ENCODE measurements at regions not wholly inside any gene's neighbourhood (a gene's known extent, or its start where the extent isn't known, plus 50 kb on each side); places are given as distances from the start of the nearest gene placed in this dataset.

GRCh38 chr18:2281086-2281485, 290.2 kb downstream of the METTL4 start:
- no peak for DNase-seq (ENCODE audit: low read depth, low spot score)
- no peaks in the 10 kb centered on the region for H3K4me1 ChIP-seq (ENCODE audit: insufficient read depth, insufficient read length)
- no peaks in the 10 kb centered on the region for H3K9me3 ChIP-seq (ENCODE audit: insufficient read depth, low read length)
- H3K36me3 ChIP-seq (ENCODE audit: insufficient read depth, insufficient read length, low read length), result no peaks in the 10 kb centered on the region
- no peaks in the 10 kb centered on the region for H3K27me3 ChIP-seq (ENCODE audit: insufficient read depth, insufficient read length)
- TF ChIP-seq ZNF274 (IDR thresholded peaks at IDR 0.05; ENCODE audit: low read depth, low read length), result no peak
- no peak for TF ChIP-seq YY1 (IDR thresholded peaks at IDR 0.05; ENCODE audit: insufficient read depth, insufficient read length)
- no peak for TF ChIP-seq SUZ12 (IDR thresholded peaks at IDR 0.05; ENCODE audit: extremely low read depth, insufficient read depth, insufficient read length)
- no peak overlapping the region for H3K9ac ChIP-seq (ENCODE audit: insufficient read length, low read depth)
- H3K4me3 ChIP-seq (ENCODE audit: insufficient read length, low read depth), result no peak overlapping the region

GRCh38 chr18:2281523-2282199, 289.6 kb downstream of the METTL4 start:
- Histone ChIP-seq H3K9ac (ENCODE audit: insufficient read length, low read depth) (no peak overlapping the region), H3K27me3 (ENCODE audit: insufficient read depth, insufficient read length) (no peaks in the 10 kb centered on the region), H3K4me3 (ENCODE audit: insufficient read length, low read depth) (no peak overlapping the region), H3K4me1 (ENCODE audit: insufficient read depth, insufficient read length) (no peaks in the 10 kb centered on the region), H3K36me3 (ENCODE audit: insufficient read depth, insufficient read length, low read length) (no peaks in the 10 kb centered on the region), H3K9me3 (ENCODE audit: insufficient read depth, low read length) (no peaks in the 10 kb centered on the region)
- DNase-seq (ENCODE audit: low read depth, low spot score), result no peak
- TF ChIP-seq YY1 (IDR thresholded peaks at IDR 0.05; ENCODE audit: insufficient read depth, insufficient read length), result no peak
- no peak for TF ChIP-seq SUZ12 (IDR thresholded peaks at IDR 0.05; ENCODE audit: extremely low read depth, insufficient read depth, insufficient read length)
- TF ChIP-seq ZNF274 (IDR thresholded peaks at IDR 0.05; ENCODE audit: low read depth, low read length), result no peak

DNA sequence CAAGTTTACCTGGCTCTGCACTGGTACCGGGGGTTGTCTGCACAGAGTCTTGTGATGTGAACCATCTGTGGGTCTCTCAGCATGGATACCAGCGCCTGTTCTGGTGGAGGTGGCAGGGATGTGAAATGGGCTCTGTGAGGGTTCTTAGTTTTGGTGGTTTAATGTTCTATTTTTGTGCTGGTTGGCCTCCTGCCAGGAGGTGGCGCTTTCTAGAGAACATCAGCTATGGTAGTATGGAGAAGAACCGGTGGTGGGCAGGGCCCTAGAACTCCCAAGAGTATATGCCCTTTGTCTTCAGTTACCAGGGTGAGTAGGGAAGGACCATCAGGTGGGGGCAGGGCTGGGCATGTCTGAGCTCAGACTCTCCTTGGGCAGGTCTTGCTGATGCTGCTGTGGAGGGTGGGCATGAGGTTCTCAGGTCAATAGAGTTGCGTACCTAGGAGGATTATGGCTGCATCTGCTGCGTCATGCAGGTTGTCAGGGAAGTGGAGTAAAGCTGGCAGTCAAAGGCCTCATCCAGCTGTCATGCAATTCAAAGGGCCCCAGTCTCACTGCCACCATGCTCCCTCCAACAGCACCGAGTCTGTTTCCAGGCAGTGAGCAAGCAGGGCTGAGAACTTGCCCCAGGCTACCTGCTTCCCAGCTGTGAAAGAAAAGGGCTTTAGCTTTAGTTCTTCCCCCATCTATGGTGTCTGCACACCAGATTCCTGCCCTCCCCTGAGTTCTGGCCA, 278.0 kb downstream of the METTL4 start:
- no peak for TF ChIP-seq ZNF274 (IDR thresholded peaks at IDR 0.05; ENCODE audit: low read depth, low read length)
- no peak for TF ChIP-seq YY1 (IDR thresholded peaks at IDR 0.05; ENCODE audit: insufficient read depth, insufficient read length)
- no peak for TF ChIP-seq SUZ12 (IDR thresholded peaks at IDR 0.05; ENCODE audit: extremely low read depth, insufficient read depth, insufficient read length)
- no peaks in the 10 kb centered on the region for H3K9me3 ChIP-seq (ENCODE audit: insufficient read depth, low read length)
- H3K9ac ChIP-seq (ENCODE audit: insufficient read length, low read depth), result no peak overlapping the region
- no peaks in the 10 kb centered on the region for H3K36me3 ChIP-seq (ENCODE audit: insufficient read depth, insufficient read length, low read length)
- no peak for DNase-seq (ENCODE audit: low read depth, low spot score)
- H3K27me3 ChIP-seq (ENCODE audit: insufficient read depth, insufficient read length), result no peaks in the 10 kb centered on the region
- H3K4me3 ChIP-seq (ENCODE audit: insufficient read length, low read depth), result no peak overlapping the region
- no peaks in the 10 kb centered on the region for H3K4me1 ChIP-seq (ENCODE audit: insufficient read depth, insufficient read length)

DNA sequence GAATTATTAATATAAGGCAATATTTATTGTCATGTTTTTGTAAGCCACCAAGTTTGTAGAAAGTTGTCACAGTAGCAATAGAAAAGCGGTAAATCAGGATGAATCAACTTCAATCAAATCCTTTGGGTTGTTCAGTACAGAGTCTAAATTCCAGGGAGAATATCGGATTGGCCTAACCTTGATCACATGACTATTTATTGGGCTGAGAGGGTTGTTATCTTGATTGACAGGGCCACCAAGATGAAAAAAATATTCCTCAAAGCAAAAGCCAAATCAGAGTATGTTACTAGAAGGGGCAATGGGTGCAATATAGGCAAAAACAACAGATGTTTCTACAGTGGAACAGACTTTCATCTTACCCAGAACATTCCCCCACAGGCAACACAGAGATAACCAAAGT, 270.0 kb downstream of the METTL4 start:
- DNase-seq (ENCODE audit: low read depth, low spot score), result no peak
- Histone ChIP-seq H3K36me3 (ENCODE audit: insufficient read depth, insufficient read length, low read length) (no peaks in the 10 kb centered on the region), H3K4me1 (ENCODE audit: insufficient read depth, insufficient read length) (no peaks in the 10 kb centered on the region), H3K4me3 (ENCODE audit: insufficient read length, low read depth) (no peak overlapping the region), H3K9me3 (ENCODE audit: insufficient read depth, low read length) (no peaks in the 10 kb centered on the region), H3K27me3 (ENCODE audit: insufficient read depth, insufficient read length) (no peaks in the 10 kb centered on the region), H3K9ac (ENCODE audit: insufficient read length, low read depth) (no peak overlapping the region)
- no peak for TF ChIP-seq YY1 (IDR thresholded peaks at IDR 0.05; ENCODE audit: insufficient read depth, insufficient read length)
- no peak for TF ChIP-seq SUZ12 (IDR thresholded peaks at IDR 0.05; ENCODE audit: extremely low read depth, insufficient read depth, insufficient read length)
- no peak for TF ChIP-seq ZNF274 (IDR thresholded peaks at IDR 0.05; ENCODE audit: low read depth, low read length)

GRCh38 chr18:2302012-2302411, 269.3 kb downstream of the METTL4 start:
- Histone ChIP-seq H3K4me1 (ENCODE audit: insufficient read depth, insufficient read length) (no peaks in the 10 kb centered on the region), H3K9ac (ENCODE audit: insufficient read length, low read depth) (no peak overlapping the region), H3K9me3 (ENCODE audit: insufficient read depth, low read length) (no peaks in the 10 kb centered on the region), H3K4me3 (ENCODE audit: insufficient read length, low read depth) (no peak overlapping the region), H3K36me3 (ENCODE audit: insufficient read depth, insufficient read length, low read length) (no peaks in the 10 kb centered on the region), H3K27me3 (ENCODE audit: insufficient read depth, insufficient read length) (no peaks in the 10 kb centered on the region)
- TF ChIP-seq SUZ12 (IDR thresholded peaks at IDR 0.05; ENCODE audit: extremely low read depth, insufficient read depth, insufficient read length) (no peak), ZNF274 (IDR thresholded peaks at IDR 0.05; ENCODE audit: low read depth, low read length) (no peak), YY1 (IDR thresholded peaks at IDR 0.05; ENCODE audit: insufficient read depth, insufficient read length) (no peak)
- no peak for DNase-seq (ENCODE audit: low read depth, low spot score)

GRCh38 chr18:2302628-2303516, 268.4 kb downstream of the METTL4 start:
- Histone ChIP-seq H3K4me1 (ENCODE audit: insufficient read depth, insufficient read length) (no peaks in the 10 kb centered on the region), H3K9ac (ENCODE audit: insufficient read length, low read depth) (no peak overlapping the region), H3K36me3 (ENCODE audit: insufficient read depth, insufficient read length, low read length) (no peaks in the 10 kb centered on the region), H3K4me3 (ENCODE audit: insufficient read length, low read depth) (no peak overlapping the region), H3K9me3 (ENCODE audit: insufficient read depth, low read length) (no peaks in the 10 kb centered on the region), H3K27me3 (ENCODE audit: insufficient read depth, insufficient read length) (no peaks in the 10 kb centered on the region)
- TF ChIP-seq SUZ12 (IDR thresholded peaks at IDR 0.05; ENCODE audit: extremely low read depth, insufficient read depth, insufficient read length) (no peak), YY1 (IDR thresholded peaks at IDR 0.05; ENCODE audit: insufficient read depth, insufficient read length) (no peak), ZNF274 (IDR thresholded peaks at IDR 0.05; ENCODE audit: low read depth, low read length) (no peak)
- DNase-seq (ENCODE audit: low read depth, low spot score), result no peak

All from NT2/D1 (cell line).